H1 (cell line): ENCODE measurements at regions not wholly inside any gene's neighbourhood (a gene's known extent, or its start where the extent isn't known, plus 50 kb on each side); places are given as distances from the start of the nearest gene placed in this dataset.

Source experiments
- ATF3 ChIP-seq: IDR thresholded peaks from 2 replicates; pipeline ENCODE4 v1.6.1; 2011; ENCODE audit warnings: low read depth, mild to moderate bottlenecking, low read length; ENCODE audit not compliant: insufficient read depth
- TEAD4 ChIP-seq: IDR thresholded peaks from 2 replicates; pipeline ENCODE4 v1.6.1; 2012; ENCODE audit warnings: low read depth, low read length, inconsistent platforms, mixed read lengths
- TF ChIP-seq, protein P1 (sequence below): fragments of 300-600 bp; sonication (generic); IDR thresholded peaks from 2 replicates; pipeline ENCODE4 v1.7.1; 2012; ENCODE audit warnings: low read length, moderate library complexity, mild to moderate bottlenecking, inconsistent platforms; ENCODE audit not compliant: insufficient replicate concordance

DNA sequence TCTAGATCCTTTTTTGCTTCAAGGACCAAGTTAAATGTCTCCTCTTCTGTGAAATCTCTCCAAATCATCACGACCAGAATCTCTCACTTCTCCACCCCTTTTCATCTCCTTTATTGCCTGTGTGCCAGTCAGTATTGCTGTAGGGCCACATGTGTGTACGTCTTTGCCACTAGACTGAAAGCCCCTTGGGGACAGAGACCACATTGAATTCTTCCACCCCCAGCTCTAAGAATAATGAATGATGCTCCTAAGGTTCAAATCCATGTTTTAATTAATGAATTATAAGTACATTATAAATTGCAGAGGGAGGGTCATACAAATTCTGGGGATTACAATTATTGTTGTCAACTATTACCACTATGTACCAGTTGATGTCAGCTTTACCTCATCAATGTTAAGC lies 343.8 kb downstream of the USP25 start (continued):
- TF ChIP-seq TEAD4 (no peak), ATF3 (no peak)
- TF ChIP-seq, protein P1, sequence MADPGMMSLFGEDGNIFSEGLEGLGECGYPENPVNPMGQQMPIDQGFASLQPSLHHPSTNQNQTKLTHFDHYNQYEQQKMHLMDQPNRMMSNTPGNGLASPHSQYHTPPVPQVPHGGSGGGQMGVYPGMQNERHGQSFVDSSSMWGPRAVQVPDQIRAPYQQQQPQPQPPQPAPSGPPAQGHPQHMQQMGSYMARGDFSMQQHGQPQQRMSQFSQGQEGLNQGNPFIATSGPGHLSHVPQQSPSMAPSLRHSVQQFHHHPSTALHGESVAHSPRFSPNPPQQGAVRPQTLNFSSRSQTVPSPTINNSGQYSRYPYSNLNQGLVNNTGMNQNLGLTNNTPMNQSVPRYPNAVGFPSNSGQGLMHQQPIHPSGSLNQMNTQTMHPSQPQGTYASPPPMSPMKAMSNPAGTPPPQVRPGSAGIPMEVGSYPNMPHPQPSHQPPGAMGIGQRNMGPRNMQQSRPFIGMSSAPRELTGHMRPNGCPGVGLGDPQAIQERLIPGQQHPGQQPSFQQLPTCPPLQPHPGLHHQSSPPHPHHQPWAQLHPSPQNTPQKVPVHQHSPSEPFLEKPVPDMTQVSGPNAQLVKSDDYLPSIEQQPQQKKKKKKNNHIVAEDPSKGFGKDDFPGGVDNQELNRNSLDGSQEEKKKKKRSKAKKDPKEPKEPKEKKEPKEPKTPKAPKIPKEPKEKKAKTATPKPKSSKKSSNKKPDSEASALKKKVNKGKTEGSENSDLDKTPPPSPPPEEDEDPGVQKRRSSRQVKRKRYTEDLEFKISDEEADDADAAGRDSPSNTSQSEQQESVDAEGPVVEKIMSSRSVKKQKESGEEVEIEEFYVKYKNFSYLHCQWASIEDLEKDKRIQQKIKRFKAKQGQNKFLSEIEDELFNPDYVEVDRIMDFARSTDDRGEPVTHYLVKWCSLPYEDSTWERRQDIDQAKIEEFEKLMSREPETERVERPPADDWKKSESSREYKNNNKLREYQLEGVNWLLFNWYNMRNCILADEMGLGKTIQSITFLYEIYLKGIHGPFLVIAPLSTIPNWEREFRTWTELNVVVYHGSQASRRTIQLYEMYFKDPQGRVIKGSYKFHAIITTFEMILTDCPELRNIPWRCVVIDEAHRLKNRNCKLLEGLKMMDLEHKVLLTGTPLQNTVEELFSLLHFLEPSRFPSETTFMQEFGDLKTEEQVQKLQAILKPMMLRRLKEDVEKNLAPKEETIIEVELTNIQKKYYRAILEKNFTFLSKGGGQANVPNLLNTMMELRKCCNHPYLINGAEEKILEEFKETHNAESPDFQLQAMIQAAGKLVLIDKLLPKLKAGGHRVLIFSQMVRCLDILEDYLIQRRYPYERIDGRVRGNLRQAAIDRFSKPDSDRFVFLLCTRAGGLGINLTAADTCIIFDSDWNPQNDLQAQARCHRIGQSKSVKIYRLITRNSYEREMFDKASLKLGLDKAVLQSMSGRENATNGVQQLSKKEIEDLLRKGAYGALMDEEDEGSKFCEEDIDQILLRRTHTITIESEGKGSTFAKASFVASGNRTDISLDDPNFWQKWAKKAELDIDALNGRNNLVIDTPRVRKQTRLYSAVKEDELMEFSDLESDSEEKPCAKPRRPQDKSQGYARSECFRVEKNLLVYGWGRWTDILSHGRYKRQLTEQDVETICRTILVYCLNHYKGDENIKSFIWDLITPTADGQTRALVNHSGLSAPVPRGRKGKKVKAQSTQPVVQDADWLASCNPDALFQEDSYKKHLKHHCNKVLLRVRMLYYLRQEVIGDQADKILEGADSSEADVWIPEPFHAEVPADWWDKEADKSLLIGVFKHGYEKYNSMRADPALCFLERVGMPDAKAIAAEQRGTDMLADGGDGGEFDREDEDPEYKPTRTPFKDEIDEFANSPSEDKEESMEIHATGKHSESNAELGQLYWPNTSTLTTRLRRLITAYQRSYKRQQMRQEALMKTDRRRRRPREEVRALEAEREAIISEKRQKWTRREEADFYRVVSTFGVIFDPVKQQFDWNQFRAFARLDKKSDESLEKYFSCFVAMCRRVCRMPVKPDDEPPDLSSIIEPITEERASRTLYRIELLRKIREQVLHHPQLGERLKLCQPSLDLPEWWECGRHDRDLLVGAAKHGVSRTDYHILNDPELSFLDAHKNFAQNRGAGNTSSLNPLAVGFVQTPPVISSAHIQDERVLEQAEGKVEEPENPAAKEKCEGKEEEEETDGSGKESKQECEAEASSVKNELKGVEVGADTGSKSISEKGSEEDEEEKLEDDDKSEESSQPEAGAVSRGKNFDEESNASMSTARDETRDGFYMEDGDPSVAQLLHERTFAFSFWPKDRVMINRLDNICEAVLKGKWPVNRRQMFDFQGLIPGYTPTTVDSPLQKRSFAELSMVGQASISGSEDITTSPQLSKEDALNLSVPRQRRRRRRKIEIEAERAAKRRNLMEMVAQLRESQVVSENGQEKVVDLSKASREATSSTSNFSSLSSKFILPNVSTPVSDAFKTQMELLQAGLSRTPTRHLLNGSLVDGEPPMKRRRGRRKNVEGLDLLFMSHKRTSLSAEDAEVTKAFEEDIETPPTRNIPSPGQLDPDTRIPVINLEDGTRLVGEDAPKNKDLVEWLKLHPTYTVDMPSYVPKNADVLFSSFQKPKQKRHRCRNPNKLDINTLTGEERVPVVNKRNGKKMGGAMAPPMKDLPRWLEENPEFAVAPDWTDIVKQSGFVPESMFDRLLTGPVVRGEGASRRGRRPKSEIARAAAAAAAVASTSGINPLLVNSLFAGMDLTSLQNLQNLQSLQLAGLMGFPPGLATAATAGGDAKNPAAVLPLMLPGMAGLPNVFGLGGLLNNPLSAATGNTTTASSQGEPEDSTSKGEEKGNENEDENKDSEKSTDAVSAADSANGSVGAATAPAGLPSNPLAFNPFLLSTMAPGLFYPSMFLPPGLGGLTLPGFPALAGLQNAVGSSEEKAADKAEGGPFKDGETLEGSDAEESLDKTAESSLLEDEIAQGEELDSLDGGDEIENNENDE = no peak
- TF ChIP-seq, all 59 proteins: peak for 0
